ENCODE measurements at regions not wholly inside any gene's neighbourhood (a gene's known extent, or its start where the extent isn't known, plus 50 kb on each side); places are given as distances from the start of the nearest gene placed in this dataset.

DNA sequence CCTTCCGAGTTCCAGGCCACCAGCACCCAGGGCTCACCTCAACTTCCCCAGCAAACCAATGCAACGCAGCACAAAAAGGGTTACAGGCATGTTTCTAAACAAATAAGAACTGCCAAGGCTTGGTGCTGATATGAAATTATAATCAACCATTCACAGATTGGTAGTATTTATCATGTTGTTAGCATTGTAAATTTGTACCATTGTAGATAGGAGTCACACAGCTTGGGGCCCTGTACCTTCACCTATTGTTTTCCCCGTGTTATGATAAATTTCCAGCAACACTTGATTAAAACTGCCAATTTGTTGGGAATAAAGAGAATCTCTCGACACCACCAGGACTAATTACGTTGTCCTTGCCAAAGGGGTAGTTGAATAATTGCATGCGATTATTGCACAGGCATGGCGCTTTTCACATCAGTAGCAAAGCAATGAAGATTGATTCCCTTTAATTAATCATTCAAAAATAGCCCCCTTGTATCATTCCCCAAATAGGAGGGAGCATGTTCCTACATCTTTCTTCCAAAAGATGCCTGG, 454.1 kb downstream of the ZNF608 start:
- Histone ChIP-seq H3K27me3 (ENCODE audit: control insufficient read depth, insufficient read depth, low read length) (no peaks in the 10 kb centered on the region), H3K4me3 (ENCODE audit: low read depth, low read length) (no peak overlapping the region), H3K36me3 (ENCODE audit: control insufficient read depth, insufficient read depth, low read length) (no peaks in the 10 kb centered on the region)
- CTCF ChIA-PET = no interaction called here
- TF ChIP-seq CTCF (IDR thresholded peaks at IDR 0.05; ENCODE audit: insufficient read depth, low read depth, low read length) = no peak
- DNase-seq (ENCODE audit: low read depth) = no peak
- POLR2A ChIA-PET = no interaction called here

DNA sequence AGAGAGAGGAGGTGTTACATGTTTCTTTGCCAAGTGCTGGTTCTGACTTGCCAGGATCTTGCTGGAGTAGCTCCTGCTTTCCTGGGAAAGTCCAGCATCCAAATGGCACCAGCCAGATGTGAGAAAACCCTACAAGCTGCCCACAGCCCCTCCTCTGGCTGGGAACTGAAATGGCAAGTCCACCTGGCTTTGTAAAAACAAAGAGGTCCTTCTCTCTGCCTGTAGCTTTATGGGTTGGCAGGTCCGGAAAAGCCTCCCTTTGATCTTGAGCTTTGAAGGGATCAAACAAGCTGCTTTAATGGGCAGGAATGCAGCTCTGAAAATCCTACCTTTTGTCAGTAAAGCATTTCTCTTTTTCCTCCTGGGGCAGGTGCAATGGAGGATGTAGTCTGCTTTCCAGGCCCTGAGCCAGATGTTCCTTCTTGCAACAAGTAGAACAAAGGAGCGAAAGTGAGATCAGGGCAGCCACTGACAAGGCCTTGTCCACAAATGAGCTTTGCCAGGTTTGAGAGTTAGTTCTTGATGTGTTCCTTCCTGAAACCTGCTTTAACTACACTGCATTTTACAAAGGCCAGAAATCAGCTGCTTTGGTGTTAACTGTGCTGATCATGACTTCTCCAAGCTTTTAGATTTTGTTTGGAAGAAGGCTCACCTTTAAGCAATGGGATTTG, 456.7 kb downstream of the ZNF608 start:
- POLR2A ChIA-PET = no interaction called here
- Histone ChIP-seq H3K4me3 (ENCODE audit: low read depth, low read length) (no peak overlapping the region), H3K36me3 (ENCODE audit: control insufficient read depth, insufficient read depth, low read length) (no peaks in the 10 kb centered on the region), H3K27me3 (ENCODE audit: control insufficient read depth, insufficient read depth, low read length) (no peaks in the 10 kb centered on the region)
- DNase-seq (ENCODE audit: low read depth) = no peak
- CTCF ChIA-PET = no interaction called here
- no peak for TF ChIP-seq CTCF (IDR thresholded peaks at IDR 0.05; ENCODE audit: insufficient read depth, low read depth, low read length)

- POLR2A ChIA-PET = no interaction called here
These were observed 457.3 kb downstream of the ZNF608 start for GRCh38 chr5:124289130-124289529.

DNA sequence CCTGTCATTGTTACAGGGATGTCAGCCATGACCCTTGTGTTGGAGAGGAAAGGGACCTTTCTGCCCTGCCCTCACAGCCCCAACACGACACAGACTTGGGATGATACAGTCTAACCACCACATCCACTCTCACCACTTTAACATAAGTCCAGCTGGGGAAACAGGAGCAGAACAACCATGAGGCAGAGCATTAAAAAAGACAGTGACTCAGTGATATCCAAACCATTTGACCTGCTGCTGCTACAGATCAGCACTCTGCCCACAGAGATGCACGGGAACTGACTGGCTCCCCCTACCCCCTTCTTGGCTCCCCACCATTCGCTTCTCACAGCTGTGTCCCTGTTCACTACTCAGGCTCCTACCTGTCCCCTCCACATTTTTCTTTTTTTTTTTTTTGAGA, 458.6 kb downstream of the ZNF608 start:
- DNase-seq (ENCODE audit: low read depth) = no peak
- Histone ChIP-seq H3K27me3 (ENCODE audit: control insufficient read depth, insufficient read depth, low read length) (no peaks in the 10 kb centered on the region), H3K4me3 (ENCODE audit: low read depth, low read length) (no peak overlapping the region), H3K36me3 (ENCODE audit: control insufficient read depth, insufficient read depth, low read length) (no peaks in the 10 kb centered on the region)
- no peak for TF ChIP-seq CTCF (IDR thresholded peaks at IDR 0.05; ENCODE audit: insufficient read depth, low read depth, low read length)
- CTCF ChIA-PET = interaction anchor here (0.6 kb wide), 1 partner anchor 54 kb away, joined by 3 read pairs; no protein-coding TSS in a partner anchor
- POLR2A ChIA-PET = no interaction called here

More at GRCh38 chr5:124289130-124289529, 457.3 kb downstream of the ZNF608 start:
- CTCF ChIA-PET = interaction anchor here (0.7 kb wide), 1 partner anchor 1515 kb away, joined by 3 read pairs; no protein-coding TSS in a partner anchor
- Histone ChIP-seq H3K4me3 (ENCODE audit: low read depth, low read length) (no peak overlapping the region), H3K27me3 (ENCODE audit: control insufficient read depth, insufficient read depth, low read length) (no peaks in the 10 kb centered on the region), H3K36me3 (ENCODE audit: control insufficient read depth, insufficient read depth, low read length) (no peaks in the 10 kb centered on the region)
- no peak for DNase-seq (ENCODE audit: low read depth)
- no peak for TF ChIP-seq CTCF (IDR thresholded peaks at IDR 0.05; ENCODE audit: insufficient read depth, low read depth, low read length)

DNA sequence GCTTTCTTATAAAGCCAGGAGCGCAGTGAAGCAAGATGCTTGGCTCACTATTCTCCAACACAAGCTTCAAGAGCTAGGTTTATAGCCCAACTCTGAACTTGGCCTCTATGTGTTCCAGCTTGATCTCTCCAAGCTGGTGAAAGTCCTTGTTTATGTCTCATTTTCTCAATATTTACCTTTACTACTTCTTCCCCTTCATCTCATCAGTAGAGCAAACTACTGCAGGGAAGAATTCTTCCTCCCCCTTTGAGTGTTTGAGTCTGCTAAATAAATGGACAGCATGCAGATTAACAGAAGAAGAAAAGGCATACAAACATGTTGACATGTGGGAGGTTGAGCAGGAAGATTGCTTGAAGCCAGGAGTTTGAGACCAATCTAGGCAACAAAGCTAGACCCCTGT, 460.7 kb downstream of the ZNF608 start:
- DNase-seq (ENCODE audit: low read depth) = no peak
- ChIA-PET POLR2A (no interaction called here), CTCF (no interaction called here)

More for the DNA sequence above, 460.7 kb downstream of the ZNF608 start:
- H3K27me3 ChIP-seq (ENCODE audit: control insufficient read depth, insufficient read depth, low read length) = no peaks in the 10 kb centered on the region
- H3K4me3 ChIP-seq (ENCODE audit: low read depth, low read length) = no peak overlapping the region
- H3K36me3 ChIP-seq (ENCODE audit: control insufficient read depth, insufficient read depth, low read length) = no peaks in the 10 kb centered on the region
- no peak for TF ChIP-seq CTCF (IDR thresholded peaks at IDR 0.05; ENCODE audit: insufficient read depth, low read depth, low read length)
